Gastroesophageal sphincter (tissue), 4 donors: ENCODE measurements at regions not wholly inside any gene's neighbourhood (a gene's known extent, or its start where the extent isn't known, plus 50 kb on each side); places are given as distances from the start of the nearest gene placed in this dataset.
"Not testable (repeated sequence)": the region's sequence is repeated elsewhere in the genome, so short reads cannot be mapped to it uniquely, and the experiment has no call there.

Experiments
- ATAC-seq: fragments of 150-250 bp; one replicate; pipeline ENCODE4 v1.9.1; 2016; ENCODE audit warnings: mild to moderate bottlenecking, moderate library complexity
- H3K27ac ChIP-seq, 4 donors: fragments of 200-600 bp; sonication (generic) in 3 of 4; 1 replicate in 3 of 4; 2 replicates in 1 of 4; pipeline ENCODE4 v1.5.1; 2016 to 2019
- H3K27me3 ChIP-seq: fragments of 200-600 bp; sonication (generic); one replicate; pipeline ENCODE4 v1.5.1; 2019
- H3K36me3 ChIP-seq, 2 donors: fragments of 200-600 bp; sonication (generic); one replicate each; pipeline ENCODE4 v1.5.1; 2019; ENCODE audit warnings: control low read depth in 1 of 2
- H3K4me1 ChIP-seq, 3 donors: fragments of 200-600 bp; sonication (generic); 1 replicate in 2 of 3; 2 replicates in 1 of 3; pipeline ENCODE4 v1.5.1; 2016 to 2019; ENCODE audit warnings: control low read depth in 2 of 3
- H3K4me3 ChIP-seq, 2 donors: fragments of 200-600 bp; sonication (generic); one replicate each; pipeline ENCODE4 v1.5.1; 2019; ENCODE audit warnings: mild to moderate bottlenecking in 1 of 2, moderate library complexity in 1 of 2
- H3K9me3 ChIP-seq, 3 donors: fragments of 200-600 bp; sonication (generic); one replicate each; pipeline ENCODE4 v1.5.1; 2017 to 2019; ENCODE audit warnings: control low read depth in 2 of 3
- EP300 ChIP-seq: sonication (generic); formaldehyde crosslinking; IDR thresholded peaks from one replicate; pipeline ENCODE4 v1.6.1; 2017; ENCODE audit warnings: antibody characterized with exemption, mild to moderate bottlenecking
- POLR2A ChIP-seq, 2 donors: fragments of 450-650 bp; IDR thresholded peaks; one replicate each; pipeline ENCODE4 v1.6.1; 2017; ENCODE audit warnings: antibody characterized with exemption in 2 of 2, mild to moderate bottlenecking in 2 of 2, moderate library complexity in 1 of 2
- POLR2AphosphoS5 ChIP-seq: sonication (generic); formaldehyde crosslinking; IDR thresholded peaks from one replicate; pipeline ENCODE4 v1.6.1; 2017; ENCODE audit warnings: antibody characterized with exemption
- WGBS, 2 donors: methylation state at CpG; one replicate each; pipeline ENCODE4 v1.1.5; 2018; ENCODE audit warnings: low coverage in 1 of 2; 5-methylcytosine and 5-hydroxymethylcytosine counted together
- TF ChIP-seq, protein P1 (sequence below), 4 experiments: fragments of 200-600 bp in 2 of 4; fragments of 450-650 bp in 2 of 4; sonication (generic) in 1 of 4; IDR thresholded peaks; one replicate each; pipeline ENCODE4 v1.5.1; 2017 to 2019; ENCODE audit warnings: antibody characterized with exemption in 4 of 4, mild to moderate bottlenecking in 2 of 4, moderate library complexity in 2 of 4

- TF ChIP-seq POLR2AphosphoS5 = peak; percentile 78
- TF ChIP-seq, protein P1, sequence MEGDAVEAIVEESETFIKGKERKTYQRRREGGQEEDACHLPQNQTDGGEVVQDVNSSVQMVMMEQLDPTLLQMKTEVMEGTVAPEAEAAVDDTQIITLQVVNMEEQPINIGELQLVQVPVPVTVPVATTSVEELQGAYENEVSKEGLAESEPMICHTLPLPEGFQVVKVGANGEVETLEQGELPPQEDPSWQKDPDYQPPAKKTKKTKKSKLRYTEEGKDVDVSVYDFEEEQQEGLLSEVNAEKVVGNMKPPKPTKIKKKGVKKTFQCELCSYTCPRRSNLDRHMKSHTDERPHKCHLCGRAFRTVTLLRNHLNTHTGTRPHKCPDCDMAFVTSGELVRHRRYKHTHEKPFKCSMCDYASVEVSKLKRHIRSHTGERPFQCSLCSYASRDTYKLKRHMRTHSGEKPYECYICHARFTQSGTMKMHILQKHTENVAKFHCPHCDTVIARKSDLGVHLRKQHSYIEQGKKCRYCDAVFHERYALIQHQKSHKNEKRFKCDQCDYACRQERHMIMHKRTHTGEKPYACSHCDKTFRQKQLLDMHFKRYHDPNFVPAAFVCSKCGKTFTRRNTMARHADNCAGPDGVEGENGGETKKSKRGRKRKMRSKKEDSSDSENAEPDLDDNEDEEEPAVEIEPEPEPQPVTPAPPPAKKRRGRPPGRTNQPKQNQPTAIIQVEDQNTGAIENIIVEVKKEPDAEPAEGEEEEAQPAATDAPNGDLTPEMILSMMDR (IDR thresholded peaks at IDR 0.05) = peak; percentile 55 to 84 (median 72)
- no peak for TF ChIP-seq EP300
- peak overlapping the region; percentile 72 to 84 (median 79) for H3K27ac ChIP-seq
- WGBS, 2 donors = 0 to 5% methylated on average over 2 to 4 of the region's 7 CpGs
- H3K4me3 ChIP-seq = no peak overlapping the region
- ATAC-seq = peak; percentile 75
- H3K9me3 ChIP-seq = no peaks in the 10 kb centered on the region
- peaks cover 0 to 29% (median 5%) of the 10 kb centered on the region in 3 donors for H3K4me1 ChIP-seq
- no peaks in the 10 kb centered on the region for H3K36me3 ChIP-seq
- H3K27me3 ChIP-seq = no peaks in the 10 kb centered on the region
These were observed 81.5 kb upstream of the EGFL6 start for GRCh38 chrX:13487731-13488505.

DNA sequence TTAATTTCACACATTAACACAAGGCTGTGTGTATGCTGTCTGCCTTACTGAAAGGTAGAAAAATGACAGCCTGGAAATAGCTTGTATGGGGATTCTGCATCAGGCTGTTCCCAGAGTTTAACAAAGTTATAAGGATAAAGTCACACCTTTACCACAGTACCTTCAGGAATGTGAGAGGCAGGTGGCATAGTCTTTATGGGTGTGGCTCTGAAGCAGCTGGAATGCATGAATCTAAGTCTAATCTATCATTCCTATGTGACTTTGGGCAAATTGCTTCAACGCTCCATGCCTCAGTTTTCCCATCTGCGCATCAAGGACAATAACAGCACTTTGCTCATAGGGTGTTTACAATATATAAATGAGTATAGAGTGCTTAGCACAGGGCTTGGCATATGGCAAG, 84.2 kb upstream of the EGFL6 start:
- TF ChIP-seq EP300 (no peak), POLR2AphosphoS5 (no peak), POLR2A (IDR thresholded peaks at IDR 0.05) (no peak)
- TF ChIP-seq, protein P1 (IDR thresholded peaks at IDR 0.05) = no peak
- peaks cover 0 to 29% (median 5%) of the 10 kb centered on the region in 3 donors for H3K4me1 ChIP-seq
- H3K36me3 ChIP-seq = no peaks in the 10 kb centered on the region
- no peaks in the 10 kb centered on the region for H3K9me3 ChIP-seq
- no peaks in the 10 kb centered on the region for H3K27me3 ChIP-seq
- no peak overlapping the region for H3K4me3 ChIP-seq
- no peak overlapping the region for H3K27ac ChIP-seq
- 80 to 100% methylated on average over 1 to 2 of the region's 2 CpGs for WGBS, 2 donors
- no peak for ATAC-seq

DNA sequence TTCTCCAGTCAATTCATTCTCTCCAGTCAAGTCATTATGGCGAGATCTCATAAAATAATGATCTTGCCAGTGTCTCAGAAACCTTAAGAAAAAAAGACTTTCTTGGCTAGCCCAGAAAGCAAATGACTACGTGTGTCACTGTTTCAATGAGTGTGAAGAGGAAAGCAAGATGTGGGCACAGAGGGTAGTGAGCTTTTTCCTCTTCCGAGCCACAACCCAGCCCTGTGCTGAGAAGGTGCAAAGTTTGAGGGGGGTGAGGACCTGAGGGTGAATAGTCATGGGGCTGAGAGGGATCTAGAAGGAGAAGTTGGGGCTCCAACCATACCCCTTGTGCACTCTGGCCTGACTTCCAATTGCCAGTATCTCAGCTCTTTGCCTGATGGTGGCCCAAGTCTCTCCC, 85.6 kb upstream of the EGFL6 start:
- H3K27ac ChIP-seq = no peak overlapping the region
- ATAC-seq = no peak
- TF ChIP-seq POLR2A (IDR thresholded peaks at IDR 0.05) (no peak), POLR2AphosphoS5 (no peak), EP300 (no peak)
- TF ChIP-seq, protein P1 (IDR thresholded peaks at IDR 0.05) = no peak
- H3K36me3 ChIP-seq = no peaks in the 10 kb centered on the region
- no peaks in the 10 kb centered on the region for H3K27me3 ChIP-seq
- H3K9me3 ChIP-seq = no peaks in the 10 kb centered on the region
- H3K4me3 ChIP-seq = no peak overlapping the region
- peaks cover 0 to 27% (median 5%) of the 10 kb centered on the region in 3 donors for H3K4me1 ChIP-seq
- 81 to 100% methylated on average over 2 to 3 of the region's 3 CpGs for WGBS, 2 donors

GRCh38 chrX:13482746-13483541, 86.5 kb upstream of the EGFL6 start:
- no peak for ATAC-seq

GRCh38 chrX:13480780-13481179, 88.6 kb upstream of the EGFL6 start:
- not testable (repeated sequence) for H3K36me3 ChIP-seq
- WGBS, 2 donors = 75% methylated on average over 2 of the region's 2 CpGs; no CpG with 5 or more reads in 1 of the 2 donors

More at GRCh38 chrX:13482746-13483541, 86.5 kb upstream of the EGFL6 start:
- H3K27me3 ChIP-seq = no peaks in the 10 kb centered on the region
- no peak for TF ChIP-seq POLR2AphosphoS5
- no peak for TF ChIP-seq POLR2A (IDR thresholded peaks at IDR 0.05)
- no peak for TF ChIP-seq EP300
- TF ChIP-seq, protein P1 (IDR thresholded peaks at IDR 0.05) = no peak
- no peaks in the 10 kb centered on the region for H3K9me3 ChIP-seq
- H3K27ac ChIP-seq = no peak overlapping the region
- H3K36me3 ChIP-seq = no peaks in the 10 kb centered on the region
- no peak overlapping the region for H3K4me3 ChIP-seq
- peaks cover 0 to 19% (median 5%) of the 10 kb centered on the region in 3 donors for H3K4me1 ChIP-seq
- WGBS, 2 donors = 56 to 66% methylated on average over 2 to 5 of the region's 9 CpGs

More at GRCh38 chrX:13480780-13481179, 88.6 kb upstream of the EGFL6 start:
- ATAC-seq, H3K4me1 ChIP-seq, H3K4me3 ChIP-seq, H3K27ac ChIP-seq, H3K27me3 ChIP-seq, H3K9me3 ChIP-seq: not testable (repeated sequence)
